WTC11 (cell line): ENCODE measurements at regions not wholly inside any gene's neighbourhood (a gene's known extent, or its start where the extent isn't known, plus 50 kb on each side); places are given as distances from the start of the nearest gene placed in this dataset.

Experiments
- ATAC-seq: fragments of 200-7000 bp; cut with Tn5 transposase; 2 replicates; pipeline ENCODE4 v1.10.0; 2021; ENCODE audit warnings: mild to moderate bottlenecking, moderate library complexity
- CTCF ChIA-PET: fragments of 300-600 bp; sonication (Branson Sonifier 250); formaldehyde crosslinking; loops from one replicate; lab custom pipeline; 2021; ENCODE audit warnings: antibody characterized with exemption; lab: Charles Lee
- POLR2A ChIA-PET: fragments of 350-600 bp; sonication (Branson Sonifier 250); formaldehyde crosslinking; loops from one replicate; lab custom pipeline; 2021; ENCODE audit warnings: antibody characterized with exemption; lab: Charles Lee
- DNase-seq: peaks from one replicate; pipeline ENCODE4 v3.0.0; 2021; ENCODE audit warnings: low spot score
- H3K27ac Mint-ChIP-seq: 2 replicates; pipeline ENCODE4 v1.8.0; 2021; ENCODE audit warnings: mixed read lengths
- H3K27me3 Mint-ChIP-seq: 2 replicates; pipeline ENCODE4 v1.8.0; 2021; ENCODE audit warnings: low read depth, mild to moderate bottlenecking, moderate library complexity, mixed read lengths
- H3K36me3 Mint-ChIP-seq: 2 replicates; pipeline ENCODE4 v1.8.0; 2021; ENCODE audit warnings: mixed read lengths
- H3K4me1 Mint-ChIP-seq: 2 replicates; pipeline ENCODE4 v1.8.0; 2022; ENCODE audit warnings: mixed read lengths
- H3K4me3 Mint-ChIP-seq: 2 replicates; pipeline ENCODE4 v1.8.0; 2021; ENCODE audit warnings: mild to moderate bottlenecking, moderate library complexity, mixed read lengths
- H3K9me3 Mint-ChIP-seq: 2 replicates; pipeline ENCODE4 v1.8.0; 2021; ENCODE audit warnings: mixed read lengths
- ATF1 ChIP-seq: sonication (generic); formaldehyde crosslinking; IDR thresholded peaks from 2 replicates; pipeline ENCODE4 v1.8.1; 2023; ENCODE audit warnings: mild to moderate bottlenecking, moderate library complexity, missing genetic modification reagents
- GTF2I ChIP-seq: fragments of 250-450 bp; sonication (Bioruptor Pico); conservative IDR thresholded peaks from 2 replicates; pipeline ENCODE4 v1.4.0; 2021; ENCODE audit warnings: mild to moderate bottlenecking
- IRF2 ChIP-seq: sonication (generic); formaldehyde crosslinking; IDR thresholded peaks from 2 replicates; pipeline ENCODE4 v1.8.0; 2022; ENCODE audit warnings: low read depth, missing genetic modification reagents, borderline replicate concordance
- JUN ChIP-seq: sonication (generic); formaldehyde crosslinking; IDR thresholded peaks from 2 replicates; pipeline ENCODE4 v1.8.0; 2023; ENCODE audit warnings: mild to moderate bottlenecking, missing genetic modification reagents
- KAT7 ChIP-seq: sonication (generic); formaldehyde crosslinking; IDR thresholded peaks from 2 replicates; pipeline ENCODE4 v1.8.1; 2023; ENCODE audit warnings: missing genetic modification reagents, mild to moderate bottlenecking, borderline replicate concordance
- MXD4 ChIP-seq: fragments of 250-450 bp; sonication (Bioruptor Pico); IDR thresholded peaks from 2 replicates; pipeline ENCODE4 v1.8.0; 2021; ENCODE audit warnings: mild to moderate bottlenecking, moderate library complexity, borderline replicate concordance
- MYBL2 ChIP-seq: sonication (generic); formaldehyde crosslinking; IDR thresholded peaks from 2 replicates; pipeline ENCODE4 v1.8.1; 2023; ENCODE audit warnings: mild to moderate bottlenecking, moderate library complexity, missing genetic modification reagents
- OVOL2 ChIP-seq: fragments of 250-450 bp; sonication (Bioruptor Pico); IDR thresholded peaks from 2 replicates; pipeline ENCODE4 v1.9.0; 2021; ENCODE audit warnings: mild to moderate bottlenecking, borderline replicate concordance
- SMAD4 ChIP-seq: sonication (generic); formaldehyde crosslinking; IDR thresholded peaks from 2 replicates; pipeline ENCODE4 v1.8.0; 2022; ENCODE audit warnings: mild to moderate bottlenecking, missing genetic modification reagents
- SP1 ChIP-seq: sonication (generic); formaldehyde crosslinking; conservative IDR thresholded peaks from 2 replicates; pipeline ENCODE4 v1.8.1; 2022; ENCODE audit warnings: missing genetic modification reagents
- STAT6 ChIP-seq: sonication (generic); formaldehyde crosslinking; conservative IDR thresholded peaks from 2 replicates; pipeline ENCODE4 v1.8.1; 2023; ENCODE audit warnings: mild to moderate bottlenecking, low read depth, missing genetic modification reagents, moderate library complexity
- TEAD4 ChIP-seq: sonication (generic); formaldehyde crosslinking; IDR thresholded peaks from 2 replicates; pipeline ENCODE4 v1.8.0; 2022; ENCODE audit warnings: mild to moderate bottlenecking, missing genetic modification reagents
- TP53 ChIP-seq: sonication (generic); formaldehyde crosslinking; IDR thresholded peaks from 2 replicates; pipeline ENCODE4 v1.8.1; 2023; ENCODE audit warnings: mild to moderate bottlenecking, missing genetic modification reagents
- ZNF138 ChIP-seq: sonication (generic); formaldehyde crosslinking; conservative IDR thresholded peaks from 2 replicates; pipeline ENCODE4 v1.8.1; 2022; ENCODE audit warnings: mild to moderate bottlenecking, moderate library complexity, missing genetic modification reagents
- TF ChIP-seq, protein P1 (sequence below): sonication (generic); formaldehyde crosslinking; IDR thresholded peaks from 2 replicates; pipeline ENCODE4 v1.8.1; 2023; ENCODE audit warnings: mild to moderate bottlenecking, missing genetic modification reagents, moderate library complexity
- TF ChIP-seq, protein P2 (sequence below): fragments of 250-450 bp; sonication (Bioruptor Pico); IDR thresholded peaks from 2 replicates; pipeline ENCODE4 v1.8.0; 2021; ENCODE audit warnings: mild to moderate bottlenecking
- TF ChIP-seq, protein P3 (sequence below): sonication (generic); formaldehyde crosslinking; IDR thresholded peaks from 2 replicates; pipeline ENCODE4 v1.8.1; 2022; ENCODE audit warnings: low read depth, missing genetic modification reagents, borderline replicate concordance
- TF ChIP-seq, protein P4 (sequence below): sonication (generic); formaldehyde crosslinking; IDR thresholded peaks from 2 replicates; pipeline ENCODE4 v1.8.1; 2023; ENCODE audit warnings: mild to moderate bottlenecking, missing genetic modification reagents
- TF ChIP-seq, protein P5 (sequence below): sonication (generic); formaldehyde crosslinking; IDR thresholded peaks from 2 replicates; pipeline ENCODE4 v1.8.1; 2023; ENCODE audit warnings: mild to moderate bottlenecking, missing genetic modification reagents

DNA sequence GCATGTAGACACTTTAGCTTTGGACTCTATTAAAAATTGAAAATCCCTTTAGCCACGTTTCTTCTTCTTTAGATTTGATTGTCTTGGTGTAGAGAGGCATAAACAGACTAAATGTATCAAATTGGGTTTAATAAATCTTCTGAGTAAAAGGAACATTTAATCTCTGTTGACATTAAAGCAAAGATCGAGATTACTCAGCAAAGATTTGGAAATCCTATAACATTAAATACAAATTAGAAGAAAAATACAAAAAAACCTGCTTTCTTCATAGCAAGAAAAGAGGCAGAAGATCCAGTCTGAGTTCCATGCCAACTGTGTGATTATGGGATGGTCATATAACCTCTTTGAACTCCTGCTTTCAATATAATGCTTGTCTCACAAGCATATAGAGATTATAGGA, 172.3 kb downstream of the GJA1 start (continued):
- no peak for TF ChIP-seq STAT6 (CRISPR knock-in tag)

DNA sequence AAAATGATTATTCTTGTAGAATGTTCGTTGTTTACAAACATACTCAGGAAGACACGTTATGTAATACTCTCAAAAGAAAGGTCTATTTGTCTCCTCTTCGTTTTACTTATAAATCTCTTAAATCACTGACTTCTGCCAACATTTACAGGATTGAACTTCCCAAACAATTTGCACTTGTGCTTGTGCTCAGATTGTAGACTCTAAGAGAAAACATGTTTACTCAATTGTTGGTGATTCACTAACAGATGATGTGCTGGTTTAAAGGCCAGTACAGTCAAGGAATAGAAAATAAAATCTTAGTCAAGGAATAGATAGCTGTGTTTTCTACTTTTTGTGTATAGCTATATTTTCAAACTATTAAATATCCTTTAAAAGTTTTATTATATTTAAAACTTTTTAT, 172.8 kb downstream of the GJA1 start:
- Mint-ChIP-seq H3K4me1 (peaks cover 15% of the 10 kb centered on the region), H3K4me3 (no peak overlapping the region), H3K27me3 (no peaks in the 10 kb centered on the region), H3K36me3 (no peaks in the 10 kb centered on the region), H3K27ac (no peak overlapping the region), H3K9me3 (no peaks in the 10 kb centered on the region)
- CTCF ChIA-PET: no interaction called here
- TF ChIP-seq ZNF138: no peak
- TF ChIP-seq OVOL2 (CRISPR knock-in tag): no peak
- TF ChIP-seq JUN: no peak
- no peak for TF ChIP-seq TEAD4 (CRISPR knock-in tag)
- no peak for TF ChIP-seq MXD4 (CRISPR knock-in tag)
- no peak for TF ChIP-seq TP53 (CRISPR knock-in tag)
- TF ChIP-seq, protein P1, sequence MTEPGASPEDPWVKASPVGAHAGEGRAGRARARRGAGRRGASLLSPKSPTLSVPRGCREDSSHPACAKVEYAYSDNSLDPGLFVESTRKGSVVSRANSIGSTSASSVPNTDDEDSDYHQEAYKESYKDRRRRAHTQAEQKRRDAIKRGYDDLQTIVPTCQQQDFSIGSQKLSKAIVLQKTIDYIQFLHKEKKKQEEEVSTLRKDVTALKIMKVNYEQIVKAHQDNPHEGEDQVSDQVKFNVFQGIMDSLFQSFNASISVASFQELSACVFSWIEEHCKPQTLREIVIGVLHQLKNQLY: no peak
- TF ChIP-seq, protein P2, sequence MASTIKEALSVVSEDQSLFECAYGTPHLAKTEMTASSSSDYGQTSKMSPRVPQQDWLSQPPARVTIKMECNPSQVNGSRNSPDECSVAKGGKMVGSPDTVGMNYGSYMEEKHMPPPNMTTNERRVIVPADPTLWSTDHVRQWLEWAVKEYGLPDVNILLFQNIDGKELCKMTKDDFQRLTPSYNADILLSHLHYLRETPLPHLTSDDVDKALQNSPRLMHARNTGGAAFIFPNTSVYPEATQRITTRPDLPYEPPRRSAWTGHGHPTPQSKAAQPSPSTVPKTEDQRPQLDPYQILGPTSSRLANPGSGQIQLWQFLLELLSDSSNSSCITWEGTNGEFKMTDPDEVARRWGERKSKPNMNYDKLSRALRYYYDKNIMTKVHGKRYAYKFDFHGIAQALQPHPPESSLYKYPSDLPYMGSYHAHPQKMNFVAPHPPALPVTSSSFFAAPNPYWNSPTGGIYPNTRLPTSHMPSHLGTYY (CRISPR knock-in tag): no peak
- TF ChIP-seq SMAD4: no peak
- TF ChIP-seq, protein P3, sequence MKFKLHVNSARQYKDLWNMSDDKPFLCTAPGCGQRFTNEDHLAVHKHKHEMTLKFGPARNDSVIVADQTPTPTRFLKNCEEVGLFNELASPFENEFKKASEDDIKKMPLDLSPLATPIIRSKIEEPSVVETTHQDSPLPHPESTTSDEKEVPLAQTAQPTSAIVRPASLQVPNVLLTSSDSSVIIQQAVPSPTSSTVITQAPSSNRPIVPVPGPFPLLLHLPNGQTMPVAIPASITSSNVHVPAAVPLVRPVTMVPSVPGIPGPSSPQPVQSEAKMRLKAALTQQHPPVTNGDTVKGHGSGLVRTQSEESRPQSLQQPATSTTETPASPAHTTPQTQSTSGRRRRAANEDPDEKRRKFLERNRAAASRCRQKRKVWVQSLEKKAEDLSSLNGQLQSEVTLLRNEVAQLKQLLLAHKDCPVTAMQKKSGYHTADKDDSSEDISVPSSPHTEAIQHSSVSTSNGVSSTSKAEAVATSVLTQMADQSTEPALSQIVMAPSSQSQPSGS (CRISPR knock-in tag): no peak
- TF ChIP-seq, protein P4, sequence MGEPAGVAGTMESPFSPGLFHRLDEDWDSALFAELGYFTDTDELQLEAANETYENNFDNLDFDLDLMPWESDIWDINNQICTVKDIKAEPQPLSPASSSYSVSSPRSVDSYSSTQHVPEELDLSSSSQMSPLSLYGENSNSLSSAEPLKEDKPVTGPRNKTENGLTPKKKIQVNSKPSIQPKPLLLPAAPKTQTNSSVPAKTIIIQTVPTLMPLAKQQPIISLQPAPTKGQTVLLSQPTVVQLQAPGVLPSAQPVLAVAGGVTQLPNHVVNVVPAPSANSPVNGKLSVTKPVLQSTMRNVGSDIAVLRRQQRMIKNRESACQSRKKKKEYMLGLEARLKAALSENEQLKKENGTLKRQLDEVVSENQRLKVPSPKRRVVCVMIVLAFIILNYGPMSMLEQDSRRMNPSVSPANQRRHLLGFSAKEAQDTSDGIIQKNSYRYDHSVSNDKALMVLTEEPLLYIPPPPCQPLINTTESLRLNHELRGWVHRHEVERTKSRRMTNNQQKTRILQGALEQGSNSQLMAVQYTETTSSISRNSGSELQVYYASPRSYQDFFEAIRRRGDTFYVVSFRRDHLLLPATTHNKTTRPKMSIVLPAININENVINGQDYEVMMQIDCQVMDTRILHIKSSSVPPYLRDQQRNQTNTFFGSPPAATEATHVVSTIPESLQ (CRISPR knock-in tag): no peak
- no peak for TF ChIP-seq GTF2I (CRISPR knock-in tag)
- TF ChIP-seq, protein P5, sequence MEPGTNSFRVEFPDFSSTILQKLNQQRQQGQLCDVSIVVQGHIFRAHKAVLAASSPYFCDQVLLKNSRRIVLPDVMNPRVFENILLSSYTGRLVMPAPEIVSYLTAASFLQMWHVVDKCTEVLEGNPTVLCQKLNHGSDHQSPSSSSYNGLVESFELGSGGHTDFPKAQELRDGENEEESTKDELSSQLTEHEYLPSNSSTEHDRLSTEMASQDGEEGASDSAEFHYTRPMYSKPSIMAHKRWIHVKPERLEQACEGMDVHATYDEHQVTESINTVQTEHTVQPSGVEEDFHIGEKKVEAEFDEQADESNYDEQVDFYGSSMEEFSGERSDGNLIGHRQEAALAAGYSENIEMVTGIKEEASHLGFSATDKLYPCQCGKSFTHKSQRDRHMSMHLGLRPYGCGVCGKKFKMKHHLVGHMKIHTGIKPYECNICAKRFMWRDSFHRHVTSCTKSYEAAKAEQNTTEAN: no peak
- no peak for TF ChIP-seq ATF1
- no peak for TF ChIP-seq KAT7 (CRISPR knock-in tag)
- no peak for TF ChIP-seq MYBL2 (CRISPR knock-in tag)
- no peak for TF ChIP-seq IRF2 (CRISPR knock-in tag)
- TF ChIP-seq SP1 (CRISPR knock-in tag): no peak
- no peak for DNase-seq
- POLR2A ChIA-PET: no interaction called here
- ATAC-seq: no peak
